Endothelial cell of umbilical vein (primary cell): ENCODE measurements at regions not wholly inside any gene's neighbourhood (a gene's known extent, or its start where the extent isn't known, plus 50 kb on each side); places are given as distances from the start of the nearest gene placed in this dataset.

Experiments used
- BruUV-seq: library from RNA; stranded (reverse); fragments of 400-500 nt; replicated peaks from 2 replicates; lab custom pipeline; 2021; lab: Mats Ljungman, UMichigan
- CTCF ChIA-PET: fragments of 300-600, 350-600 bp; sonication (Branson Sonifier 250); formaldehyde crosslinking; loops from one replicate; lab custom pipeline; 2021; ENCODE audit warnings: antibody characterized with exemption, inconsistent platforms; lab: Charles Lee
- POLR2A ChIA-PET: fragments of 300-600, 350-600 bp; sonication (Branson Sonifier 250); formaldehyde crosslinking; loops from one replicate; lab custom pipeline; 2021; ENCODE audit warnings: antibody characterized with exemption, inconsistent platforms; lab: Charles Lee
- DNase-seq: peaks from one replicate; pipeline ENCODE4 v3.0.0-alpha.2; 2011; ENCODE audit warnings: low read depth, low spot score
- FAIRE-seq: peaks from 2 replicates; lab custom pipeline; 2011; peaks lifted over from hg19 to GRCh38; lab: Jason Lieb, UNC
- H2AFZ ChIP-seq: 2 replicates; pipeline ENCODE4 v1.6.0; 2012; ENCODE audit warnings: low read depth, low read length, control low read depth, inconsistent platforms
- H3K27ac ChIP-seq: 2 replicates; pipeline ENCODE4 v1.5.1; 2011; ENCODE audit warnings: low read depth, mild to moderate bottlenecking, control low read depth, low read length, moderate library complexity; ENCODE audit not compliant: insufficient read depth
- H3K27me3 ChIP-seq, 2 experiments: 2 replicates each; pipeline versions ENCODE4 v1.6.0 to v1.6.1; 2011; ENCODE audit warnings: low read length in 2 of 2, mixed read lengths in 1 of 2; ENCODE audit not compliant: control insufficient read depth in 2 of 2, insufficient read depth in 2 of 2
- H3K36me3 ChIP-seq, 2 experiments: 2 replicates in 1 of 2; 3 replicates in 1 of 2; pipeline ENCODE4 v1.5.1; 2011; ENCODE audit warnings: low read length in 2 of 2, mild to moderate bottlenecking in 1 of 2, moderate library complexity in 1 of 2; ENCODE audit not compliant: control insufficient read depth in 2 of 2, insufficient read depth in 2 of 2; ENCODE audit errors: extremely low read depth in 1 of 2
- H3K4me1 ChIP-seq: 3 replicates; pipeline ENCODE4 v1.5.1; 2011; ENCODE audit warnings: mild to moderate bottlenecking, low read length; ENCODE audit not compliant: control insufficient read depth, insufficient read depth; ENCODE audit errors: extremely low read depth
- H3K4me2 ChIP-seq: 2 replicates; pipeline ENCODE4 v1.6.1; 2011; ENCODE audit warnings: low read length, control low read depth, mixed read lengths; ENCODE audit not compliant: insufficient read depth
- H3K4me3 ChIP-seq, 3 experiments: fragments of 200-600 bp in 1 of 3; sonication (generic), shearing (Covaris generic) in 1 of 3; replicated peaks in 1 of 3; 2 replicates each; pipeline ENCODE4 v1.5.1; 2011 to 2016; ENCODE audit warnings: control low read depth in 3 of 3, low read length in 3 of 3, mild to moderate bottlenecking in 2 of 3, inconsistent platforms in 1 of 3, low read depth in 1 of 3, moderate library complexity in 1 of 3; ENCODE audit not compliant: insufficient read depth in 1 of 3
- H3K79me2 ChIP-seq: 2 replicates; pipeline ENCODE4 v1.6.0; 2012; ENCODE audit warnings: low read length, inconsistent platforms; ENCODE audit not compliant: control insufficient read depth, insufficient read depth
- H3K9ac ChIP-seq: replicated peaks from 2 replicates; pipeline ENCODE3; 2011; ENCODE audit warnings: low read length, control low read depth; ENCODE audit not compliant: insufficient read depth; ENCODE audit errors: extremely low read depth
- H3K9me1 ChIP-seq: replicated peaks from 3 replicates; pipeline ENCODE4 v1.6.0; 2011; ENCODE audit warnings: mild to moderate bottlenecking, low read length; ENCODE audit not compliant: control insufficient read depth, insufficient read depth; ENCODE audit errors: extremely low read depth
- H3K9me3 ChIP-seq: replicated peaks from 2 replicates; pipeline ENCODE4 v1.5.1; 2012; ENCODE audit warnings: low read length, inconsistent platforms; ENCODE audit not compliant: control insufficient read depth, insufficient read depth
- H4K20me1 ChIP-seq: replicated peaks from 2 replicates; pipeline ENCODE3; 2011; ENCODE audit warnings: mild to moderate bottlenecking, low read length; ENCODE audit not compliant: control insufficient read depth, insufficient read depth; ENCODE audit errors: extremely low read depth
- EZH2 ChIP-seq: IDR thresholded peaks from 2 replicates; pipeline ENCODE4 v1.6.1; 2012; ENCODE audit warnings: borderline replicate concordance, low read depth, mild to moderate bottlenecking, moderate library complexity, low read length, inconsistent platforms; ENCODE audit not compliant: severe bottlenecking
- FOS ChIP-seq: IDR thresholded peaks from 2 replicates; pipeline ENCODE4 v1.6.1; 2011; ENCODE audit warnings: mild to moderate bottlenecking, low read length, moderate library complexity, borderline replicate concordance; ENCODE audit not compliant: insufficient read depth
- GATA2 ChIP-seq: IDR thresholded peaks from 2 replicates; pipeline ENCODE4 v1.7.0; 2011; ENCODE audit warnings: low read depth, mild to moderate bottlenecking, moderate library complexity, mixed read lengths, low read length; ENCODE audit not compliant: insufficient read length, insufficient read depth
- JUN ChIP-seq: IDR thresholded peaks from 2 replicates; pipeline ENCODE4 v1.6.1; 2011; ENCODE audit warnings: borderline replicate concordance, low read depth; ENCODE audit not compliant: insufficient read length, insufficient read depth
- MYC ChIP-seq: IDR thresholded peaks from one replicate; pipeline ENCODE4 v1.6.1; 2011; ENCODE audit warnings: mild to moderate bottlenecking, low read depth, low read length
- POLR2A ChIP-seq: IDR thresholded peaks from 2 replicates; pipeline ENCODE4 v1.6.1; 2012; ENCODE audit warnings: low read depth, mild to moderate bottlenecking, control low read depth, low read length
- POLR2AphosphoS5 ChIP-seq: IDR thresholded peaks from 2 replicates; pipeline ENCODE4 v1.6.1; 2012; ENCODE audit warnings: low read depth, mild to moderate bottlenecking, control low read depth, low read length, moderate library complexity; ENCODE audit not compliant: insufficient read depth
- dilution Hi-C: fragments of 300-500 bp; cut with MboI; formaldehyde crosslinking; loops from one replicate; pipeline ENCODE4 v1.15.0; 2019; ENCODE audit warnings: low sequenced_read_pairs; ENCODE audit not compliant: extremely low pct_ligation_motif_present
- intact Hi-C: fragments of 100-400 bp; cut with micrococcal nuclease; formaldehyde crosslinking; loops from one replicate; pipeline ENCODE4 v1.10.0; 2022
- TF ChIP-seq, protein P1 (sequence below): IDR thresholded peaks from 2 replicates; pipeline ENCODE4 v1.6.1; 2011; ENCODE audit not compliant: insufficient read depth, insufficient read length
- TF ChIP-seq, protein P2 (sequence below), 2 donors: IDR thresholded peaks; 1 replicate in 1 of 2; 2 replicates in 1 of 2; pipeline ENCODE4 v1.5.1; 2011; ENCODE audit warnings: low read length in 2 of 2, mild to moderate bottlenecking in 2 of 2, moderate library complexity in 2 of 2, control low read depth in 1 of 2, inconsistent platforms in 1 of 2, low read depth in 1 of 2; ENCODE audit not compliant: insufficient read depth in 1 of 2; ENCODE audit errors: extremely low read depth in 1 of 2

DNA sequence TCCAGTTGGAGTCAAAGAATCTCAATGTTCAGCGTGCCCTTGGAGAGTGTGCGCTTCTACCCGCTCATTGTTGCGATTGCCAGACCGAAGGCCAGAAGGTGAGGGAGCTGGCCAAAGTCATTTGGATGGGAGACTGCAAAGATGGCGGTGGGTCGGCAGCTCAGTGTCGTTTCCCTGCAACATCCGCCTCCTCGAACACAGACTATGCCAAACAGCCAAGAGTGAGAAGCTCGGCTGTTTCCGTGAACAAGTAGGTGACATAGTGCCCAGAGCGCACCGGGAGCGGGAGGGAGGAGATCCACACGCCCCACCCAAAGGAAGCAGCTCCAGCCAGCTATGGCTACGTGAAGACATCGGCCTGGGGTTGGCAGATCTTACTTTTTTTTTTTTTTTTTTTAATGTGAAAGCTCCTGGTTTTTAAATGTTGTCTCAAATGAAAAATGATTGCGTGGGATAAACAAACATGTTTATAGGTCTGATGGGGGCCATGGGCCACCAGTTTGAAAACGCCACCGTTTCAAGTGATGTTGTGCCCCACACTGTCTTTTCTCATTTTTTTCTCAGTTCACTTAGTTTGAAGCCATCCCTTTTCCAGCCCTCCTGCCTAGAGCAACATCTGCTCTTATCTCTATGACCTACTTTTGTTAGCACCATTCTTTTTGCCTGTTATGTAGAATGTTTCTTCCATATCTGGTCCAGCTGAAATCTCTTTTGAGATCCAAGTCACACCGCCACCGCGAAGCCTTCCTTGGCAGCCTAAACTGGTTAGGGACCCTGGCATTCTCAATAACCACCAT is 682.4 kb downstream of the RNF144A start:
- H3K9me3 ChIP-seq, result no peaks in the 10 kb centered on the region
- no peaks in the 10 kb centered on the region for H3K4me1 ChIP-seq
- H4K20me1 ChIP-seq, result no peaks in the 10 kb centered on the region
- no peak overlapping the region for H3K4me2 ChIP-seq
- ChIA-PET POLR2A (no interaction called here), CTCF (no interaction called here)
- DNase-seq, result no peak
- H3K9ac ChIP-seq, result no peak overlapping the region
- H3K27me3 ChIP-seq, result no peaks in the 10 kb centered on the region
- H3K79me2 ChIP-seq, result no peaks in the 10 kb centered on the region
- dilution Hi-C loops (no loop called here), intact Hi-C loops (no loop called here)
- no peaks in the 10 kb centered on the region for H3K36me3 ChIP-seq
- FAIRE-seq, result no peak
- TF ChIP-seq FOS (no peak), GATA2 (no peak), JUN (no peak), MYC (no peak), POLR2AphosphoS5 (no peak), EZH2 (no peak), POLR2A (no peak)
- TF ChIP-seq, protein P1, sequence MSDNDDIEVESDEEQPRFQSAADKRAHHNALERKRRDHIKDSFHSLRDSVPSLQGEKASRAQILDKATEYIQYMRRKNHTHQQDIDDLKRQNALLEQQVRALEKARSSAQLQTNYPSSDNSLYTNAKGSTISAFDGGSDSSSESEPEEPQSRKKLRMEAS, result no peak
- TF ChIP-seq, protein P2, sequence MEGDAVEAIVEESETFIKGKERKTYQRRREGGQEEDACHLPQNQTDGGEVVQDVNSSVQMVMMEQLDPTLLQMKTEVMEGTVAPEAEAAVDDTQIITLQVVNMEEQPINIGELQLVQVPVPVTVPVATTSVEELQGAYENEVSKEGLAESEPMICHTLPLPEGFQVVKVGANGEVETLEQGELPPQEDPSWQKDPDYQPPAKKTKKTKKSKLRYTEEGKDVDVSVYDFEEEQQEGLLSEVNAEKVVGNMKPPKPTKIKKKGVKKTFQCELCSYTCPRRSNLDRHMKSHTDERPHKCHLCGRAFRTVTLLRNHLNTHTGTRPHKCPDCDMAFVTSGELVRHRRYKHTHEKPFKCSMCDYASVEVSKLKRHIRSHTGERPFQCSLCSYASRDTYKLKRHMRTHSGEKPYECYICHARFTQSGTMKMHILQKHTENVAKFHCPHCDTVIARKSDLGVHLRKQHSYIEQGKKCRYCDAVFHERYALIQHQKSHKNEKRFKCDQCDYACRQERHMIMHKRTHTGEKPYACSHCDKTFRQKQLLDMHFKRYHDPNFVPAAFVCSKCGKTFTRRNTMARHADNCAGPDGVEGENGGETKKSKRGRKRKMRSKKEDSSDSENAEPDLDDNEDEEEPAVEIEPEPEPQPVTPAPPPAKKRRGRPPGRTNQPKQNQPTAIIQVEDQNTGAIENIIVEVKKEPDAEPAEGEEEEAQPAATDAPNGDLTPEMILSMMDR (IDR thresholded peaks at IDR 0.05; ENCODE audit: extremely low read depth in 1 of 2, insufficient read depth in 1 of 2, low read depth in 1 of 2, low read length in 2 of 2), result no peak
- no TSS peak for BruUV-seq
- H3K4me3 ChIP-seq, result no peak overlapping the region
- no peak overlapping the region for H2AFZ ChIP-seq
- no peak overlapping the region for H3K27ac ChIP-seq
- no peaks in the 10 kb centered on the region for H3K9me1 ChIP-seq
